Thyroid gland (tissue), 4 donors: ENCODE measurements at regions not wholly inside any gene's neighbourhood (a gene's known extent, or its start where the extent isn't known, plus 50 kb on each side); places are given as distances from the start of the nearest gene placed in this dataset.

ENCODE experiments used
- DNase-seq, 2 donors: peaks; one replicate each; pipeline ENCODE4 v3.0.0-alpha.2; 2019
- H3K27ac ChIP-seq, 3 donors: fragments of 200-600 bp; sonication (generic); 1 replicate in 2 of 3; 2 replicates in 1 of 3; pipeline ENCODE4 v1.5.1; 2016 to 2019; ENCODE audit warnings: mild to moderate bottlenecking in 1 of 3, moderate library complexity in 1 of 3
- H3K27me3 ChIP-seq: fragments of 200-600 bp; sonication (generic); one replicate; pipeline ENCODE4 v1.5.1; 2019
- H3K36me3 ChIP-seq, 2 donors: fragments of 200-600 bp; sonication (generic); one replicate each; pipeline ENCODE4 v1.5.1; 2016 to 2019
- H3K4me1 ChIP-seq, 2 donors: fragments of 200-600 bp; sonication (generic); one replicate each; pipeline ENCODE4 v1.5.1; 2017 to 2019
- H3K4me3 ChIP-seq, 3 donors: fragments of 200-600 bp; sonication (generic); replicated peaks in 1 of 3; 1 replicate in 2 of 3; 2 replicates in 1 of 3; pipeline ENCODE4 v1.5.1; 2016; ENCODE audit warnings: mild to moderate bottlenecking in 1 of 3
- H3K9me3 ChIP-seq: fragments of 200-600 bp; sonication (generic); one replicate; pipeline ENCODE4 v1.5.1; 2017
- POLR2A ChIP-seq, 2 donors: fragments of 450-650 bp; IDR thresholded peaks; one replicate each; pipeline ENCODE4 v1.6.1; 2017; ENCODE audit warnings: antibody characterized with exemption in 2 of 2, mild to moderate bottlenecking in 2 of 2, moderate library complexity in 1 of 2
- WGBS, 2 donors: methylation state at CpG; one replicate each; pipeline ENCODE4 v1.1.5; 2017; 5-methylcytosine and 5-hydroxymethylcytosine counted together
- intact Hi-C: fragments of 100-400 bp; cut with DNase I; formaldehyde crosslinking; loops from one replicate; pipeline ENCODE4 v1.15.1; 2023
- TF ChIP-seq, protein P1 (sequence below), 6 experiments: fragments of 200-600 bp in 3 of 6; fragments of 450-650 bp in 3 of 6; sonication (generic) in 3 of 6; IDR thresholded peaks; one replicate each; pipeline ENCODE4 v1.5.1; 2016 to 2019; ENCODE audit warnings: antibody characterized with exemption in 6 of 6, mild to moderate bottlenecking in 2 of 6, inconsistent platforms in 1 of 6, moderate library complexity in 1 of 6

DNA sequence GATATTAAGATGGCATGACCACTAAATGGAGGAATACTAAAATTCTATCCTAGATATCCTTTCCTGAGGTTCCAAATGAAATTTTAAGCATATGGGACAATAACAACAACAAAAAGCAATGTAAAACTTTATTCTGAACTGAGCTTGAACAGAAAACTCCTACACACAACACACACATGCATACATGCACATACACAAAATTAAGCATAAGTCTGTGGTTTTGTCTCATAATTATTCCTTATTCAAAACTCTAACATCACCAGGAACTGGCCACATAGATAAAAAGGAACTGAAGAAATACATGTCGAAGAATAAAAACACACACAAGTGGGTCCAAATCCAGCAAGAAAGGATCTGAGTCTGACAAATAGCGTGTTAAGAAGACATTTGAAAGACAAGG is 168.0 kb downstream of the COX18 start:
- intact Hi-C loops: no loop called here
- Histone ChIP-seq H3K4me1 (peaks cover 0 to under 1% of the 10 kb centered on the region in 2 donors), H3K27me3 (no peaks in the 10 kb centered on the region), H3K36me3 (no peaks in the 10 kb centered on the region), H3K9me3 (no peaks in the 10 kb centered on the region), H3K27ac (no peak overlapping the region), H3K4me3 (no peak overlapping the region)
- WGBS, 2 donors: 68 to 76% methylated on average over 2 of the region's 2 CpGs
- no peak for DNase-seq
- TF ChIP-seq, protein P1, sequence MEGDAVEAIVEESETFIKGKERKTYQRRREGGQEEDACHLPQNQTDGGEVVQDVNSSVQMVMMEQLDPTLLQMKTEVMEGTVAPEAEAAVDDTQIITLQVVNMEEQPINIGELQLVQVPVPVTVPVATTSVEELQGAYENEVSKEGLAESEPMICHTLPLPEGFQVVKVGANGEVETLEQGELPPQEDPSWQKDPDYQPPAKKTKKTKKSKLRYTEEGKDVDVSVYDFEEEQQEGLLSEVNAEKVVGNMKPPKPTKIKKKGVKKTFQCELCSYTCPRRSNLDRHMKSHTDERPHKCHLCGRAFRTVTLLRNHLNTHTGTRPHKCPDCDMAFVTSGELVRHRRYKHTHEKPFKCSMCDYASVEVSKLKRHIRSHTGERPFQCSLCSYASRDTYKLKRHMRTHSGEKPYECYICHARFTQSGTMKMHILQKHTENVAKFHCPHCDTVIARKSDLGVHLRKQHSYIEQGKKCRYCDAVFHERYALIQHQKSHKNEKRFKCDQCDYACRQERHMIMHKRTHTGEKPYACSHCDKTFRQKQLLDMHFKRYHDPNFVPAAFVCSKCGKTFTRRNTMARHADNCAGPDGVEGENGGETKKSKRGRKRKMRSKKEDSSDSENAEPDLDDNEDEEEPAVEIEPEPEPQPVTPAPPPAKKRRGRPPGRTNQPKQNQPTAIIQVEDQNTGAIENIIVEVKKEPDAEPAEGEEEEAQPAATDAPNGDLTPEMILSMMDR (IDR thresholded peaks at IDR 0.05): no peak
- no peak for TF ChIP-seq POLR2A (IDR thresholded peaks at IDR 0.05)

DNA sequence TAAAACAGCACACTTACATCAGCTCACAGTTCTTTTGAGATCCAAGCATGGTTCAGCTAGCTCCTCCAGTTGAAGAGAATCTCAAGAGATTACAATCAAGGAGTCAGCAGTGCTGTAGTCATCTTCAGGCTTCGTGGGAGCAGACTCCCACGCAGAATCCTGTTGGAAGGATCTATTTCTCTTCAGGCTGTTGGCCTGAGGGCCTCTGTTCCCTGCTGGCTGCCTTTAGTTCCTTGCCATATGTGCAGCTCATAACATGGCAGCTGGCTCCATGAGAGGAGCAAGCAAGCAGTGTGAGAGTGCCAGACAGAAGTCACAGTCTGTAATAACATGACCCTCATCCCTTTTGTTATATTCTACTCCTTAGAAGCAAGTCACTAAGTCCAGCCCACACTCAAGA is 168.6 kb downstream of the COX18 start:
- H3K36me3 ChIP-seq: no peaks in the 10 kb centered on the region
- H3K4me1 ChIP-seq: peaks cover 0 to 7% of the 10 kb centered on the region in 2 donors
- no peaks in the 10 kb centered on the region for H3K9me3 ChIP-seq
- no peak for DNase-seq
- H3K27ac ChIP-seq: no peak overlapping the region
- 16 to 30% methylated on average over 2 of the region's 2 CpGs for WGBS, 2 donors
- H3K27me3 ChIP-seq: no peaks in the 10 kb centered on the region
- no peak for TF ChIP-seq POLR2A (IDR thresholded peaks at IDR 0.05)
- no peak overlapping the region for H3K4me3 ChIP-seq
- intact Hi-C loops: no loop called here

DNA sequence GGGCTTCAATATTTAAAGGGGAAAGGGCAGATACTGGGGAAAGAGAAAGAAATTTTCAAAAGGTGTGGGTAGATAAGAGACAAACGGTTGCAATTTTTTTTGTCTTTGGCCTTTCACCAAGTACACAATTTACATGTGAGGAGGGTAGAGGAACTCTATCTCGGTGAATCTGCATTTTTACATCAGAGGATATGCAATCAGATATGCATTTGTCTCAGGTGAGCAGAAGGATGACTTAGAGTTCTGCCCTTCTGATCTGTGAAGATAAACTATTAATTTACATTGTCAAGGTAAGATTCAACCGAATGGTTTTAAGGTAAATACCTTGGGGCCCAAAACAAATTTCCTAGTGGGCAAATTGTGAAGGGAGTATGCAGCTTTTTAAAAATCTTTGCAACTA is 169.9 kb downstream of the COX18 start:
- Histone ChIP-seq H3K4me1 (peaks cover 0 to 9% of the 10 kb centered on the region in 2 donors), H3K4me3 (no peak overlapping the region), H3K27me3 (no peaks in the 10 kb centered on the region), H3K36me3 (no peaks in the 10 kb centered on the region), H3K27ac (no peak overlapping the region), H3K9me3 (no peaks in the 10 kb centered on the region)
- no peak for TF ChIP-seq POLR2A (IDR thresholded peaks at IDR 0.05)
- TF ChIP-seq, protein P1 (IDR thresholded peaks at IDR 0.05): no peak
- WGBS, 2 donors: 75 to 79% methylated on average over 3 of the region's 3 CpGs
- no peak for DNase-seq
- intact Hi-C loops: no loop called here

DNA sequence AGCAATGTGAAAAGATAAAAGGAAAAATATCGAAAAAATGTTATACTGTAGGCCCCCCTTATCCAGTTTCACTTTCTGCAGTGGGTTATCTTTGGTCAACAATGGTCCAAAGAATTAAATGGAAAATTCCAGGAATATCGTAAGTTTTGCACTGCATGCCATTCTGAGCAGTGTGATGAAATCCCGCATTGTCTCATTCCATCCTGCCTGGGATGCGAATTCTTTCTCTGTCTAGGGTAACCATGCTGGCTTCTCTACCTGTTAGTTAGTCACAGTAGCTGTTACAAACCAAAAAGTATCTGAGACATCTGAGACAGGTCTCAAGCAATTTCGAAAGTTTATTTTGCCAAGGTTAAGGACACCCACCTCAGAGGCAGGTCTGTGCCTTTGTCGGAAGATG is 170.3 kb downstream of the COX18 start:
- no peaks in the 10 kb centered on the region for H3K36me3 ChIP-seq
- peaks cover 0 to 9% of the 10 kb centered on the region in 2 donors for H3K4me1 ChIP-seq
- no peak overlapping the region for H3K27ac ChIP-seq
- no peak for TF ChIP-seq POLR2A (IDR thresholded peaks at IDR 0.05)
- TF ChIP-seq, protein P1 (IDR thresholded peaks at IDR 0.05): no peak
- 93% methylated on average over 6 of the region's 6 CpGs for WGBS, 2 donors
- H3K9me3 ChIP-seq: no peaks in the 10 kb centered on the region
- H3K4me3 ChIP-seq: no peak overlapping the region
- H3K27me3 ChIP-seq: no peaks in the 10 kb centered on the region
- no peak for DNase-seq
- intact Hi-C loops: no loop called here

DNA sequence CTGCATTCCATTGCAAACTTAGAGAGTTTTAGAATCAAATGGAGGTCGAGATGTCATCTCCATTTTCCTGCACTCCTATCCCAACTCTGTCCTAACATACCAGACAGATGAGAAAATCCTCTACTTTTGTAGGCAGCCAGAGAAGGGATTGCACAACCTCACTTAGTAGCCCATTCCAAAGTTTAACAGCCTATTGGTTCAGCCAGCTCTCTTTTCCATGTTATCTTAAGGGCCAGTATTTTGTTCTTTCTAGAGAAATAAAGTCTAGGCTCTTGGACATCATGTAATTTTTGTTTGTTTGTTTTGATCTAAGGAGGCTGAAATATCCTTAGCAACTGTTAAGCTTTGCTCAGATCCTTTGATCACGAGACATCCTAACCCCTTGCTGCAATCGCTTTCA is 173.0 kb downstream of the COX18 start:
- Histone ChIP-seq H3K27ac (no peak overlapping the region), H3K9me3 (no peaks in the 10 kb centered on the region), H3K4me1 (peaks cover 0 to 9% of the 10 kb centered on the region in 2 donors), H3K36me3 (no peaks in the 10 kb centered on the region), H3K27me3 (no peaks in the 10 kb centered on the region), H3K4me3 (no peak overlapping the region)
- 62 to 73% methylated on average over 3 of the region's 3 CpGs for WGBS, 2 donors
- TF ChIP-seq, protein P1 (IDR thresholded peaks at IDR 0.05): no peak
- no peak for TF ChIP-seq POLR2A (IDR thresholded peaks at IDR 0.05)
- intact Hi-C loops: no loop called here
- DNase-seq: no peak

DNA sequence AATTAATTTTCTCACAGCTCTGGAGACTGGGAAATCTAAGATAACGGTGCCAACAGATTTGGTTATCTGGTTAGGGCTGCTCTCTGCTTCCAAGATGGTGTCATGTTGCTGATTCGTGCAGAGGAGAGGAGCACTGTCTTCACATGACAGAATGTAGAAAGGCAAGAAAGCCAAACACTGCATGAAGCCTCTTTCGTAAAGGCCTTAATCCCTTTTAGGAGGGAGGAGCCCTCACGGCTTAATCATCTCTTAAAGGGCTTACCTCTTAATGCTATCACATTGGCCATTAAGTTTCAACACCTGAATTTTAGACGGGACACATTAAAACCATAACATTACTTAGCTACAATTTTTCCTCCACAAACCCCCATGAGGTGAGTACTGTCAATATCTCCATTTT is 174.1 kb downstream of the COX18 start:
- Histone ChIP-seq H3K36me3 (no peaks in the 10 kb centered on the region), H3K4me3 (no peak overlapping the region), H3K27me3 (no peaks in the 10 kb centered on the region), H3K27ac (no peak overlapping the region), H3K9me3 (no peaks in the 10 kb centered on the region), H3K4me1 (peaks cover 0 to 9% of the 10 kb centered on the region in 2 donors)
- WGBS, 2 donors: 47 to 51% methylated on average over 5 of the region's 5 CpGs
- TF ChIP-seq, protein P1 (IDR thresholded peaks at IDR 0.05): no peak
- TF ChIP-seq POLR2A (IDR thresholded peaks at IDR 0.05): no peak
- intact Hi-C loops: no loop called here
- DNase-seq: no peak
